Neural crest cell (in vitro differentiated cells): ENCODE measurements at regions not wholly inside any gene's neighbourhood (a gene's known extent, or its start where the extent isn't known, plus 50 kb on each side); places are given as distances from the start of the nearest gene placed in this dataset.
A peak's percentile ranks its signal among the peaks of the same experiment; 100 is the strongest.

ENCODE experiments used
- DNase-seq: peaks from one replicate; pipeline ENCODE4 v3.0.0; 2021; ENCODE audit warnings: low read depth, mixed read lengths, low spot score
- H3K27ac Mint-ChIP-seq: one replicate; pipeline ENCODE4 v1.8.0; 2021; ENCODE audit warnings: mild to moderate bottlenecking, mixed read lengths; ENCODE audit not compliant: unreplicated experiment
- H3K27me3 Mint-ChIP-seq: 2 replicates; pipeline ENCODE4 v1.8.0; 2021; ENCODE audit warnings: low read depth, mild to moderate bottlenecking, mixed read lengths
- H3K36me3 Mint-ChIP-seq: 2 replicates; pipeline ENCODE4 v1.8.0; 2021; ENCODE audit warnings: low read depth, mild to moderate bottlenecking, mixed read lengths
- H3K4me1 Mint-ChIP-seq: 2 replicates; pipeline ENCODE4 v1.8.0; 2021; ENCODE audit warnings: mixed read lengths
- H3K4me3 Mint-ChIP-seq: one replicate; pipeline ENCODE4 v1.8.0; 2021; ENCODE audit warnings: mild to moderate bottlenecking, mixed read lengths
- H3K9me3 Mint-ChIP-seq: 2 replicates; pipeline ENCODE4 v1.8.0; 2021; ENCODE audit warnings: mixed read lengths
- CTCF ChIP-seq: fragments of 200-600 bp; sonication (generic); conservative IDR thresholded peaks from 2 replicates; pipeline ENCODE4 v1.5.0; 2021; ENCODE audit warnings: antibody characterized with exemption, mild to moderate bottlenecking

GRCh38 chr9:13427587-13427986, 148.1 kb upstream of the MPDZ start:
- Mint-ChIP-seq H3K4me1 (peaks cover 21% of the 10 kb centered on the region), H3K27ac (no peak overlapping the region), H3K9me3 (no peaks in the 10 kb centered on the region), H3K36me3 (no peaks in the 10 kb centered on the region), H3K4me3 (no peak overlapping the region), H3K27me3 (no peaks in the 10 kb centered on the region)
- TF ChIP-seq CTCF, result peak; percentile 93
- peak; percentile 12 for DNase-seq

- Mint-ChIP-seq H3K27ac (peak overlapping the region; percentile 20), H3K27me3 (no peaks in the 10 kb centered on the region), H3K4me3 (no peak overlapping the region), H3K4me1 (peaks cover 23% of the 10 kb centered on the region), H3K36me3 (no peaks in the 10 kb centered on the region), H3K9me3 (no peaks in the 10 kb centered on the region)
- no peak for DNase-seq
- no peak for TF ChIP-seq CTCF
Observed at GRCh38 chr9:13426606-13427005, 147.1 kb upstream of the MPDZ start.

- no peaks in the 10 kb centered on the region for H3K36me3 Mint-ChIP-seq
- H3K9me3 Mint-ChIP-seq, result no peaks in the 10 kb centered on the region
- H3K4me1 Mint-ChIP-seq, result peaks cover 10% of the 10 kb centered on the region
- DNase-seq, result no peak
- no peak for TF ChIP-seq CTCF
- no peak overlapping the region for H3K4me3 Mint-ChIP-seq
- no peaks in the 10 kb centered on the region for H3K27me3 Mint-ChIP-seq
- H3K27ac Mint-ChIP-seq, result no peak overlapping the region
Observed at GRCh38 chr9:13424872-13425271, 145.4 kb upstream of the MPDZ start.

GRCh38 chr9:13424204-13424603, 144.7 kb upstream of the MPDZ start:
- no peak overlapping the region for H3K4me3 Mint-ChIP-seq
- H3K9me3 Mint-ChIP-seq, result no peaks in the 10 kb centered on the region
- TF ChIP-seq CTCF, result no peak
- no peaks in the 10 kb centered on the region for H3K27me3 Mint-ChIP-seq
- no peak overlapping the region for H3K27ac Mint-ChIP-seq
- peaks cover 10% of the 10 kb centered on the region for H3K4me1 Mint-ChIP-seq
- H3K36me3 Mint-ChIP-seq, result no peaks in the 10 kb centered on the region
- DNase-seq, result no peak

GRCh38 chr9:13414349-13414748, 134.9 kb upstream of the MPDZ start:
- H3K27ac Mint-ChIP-seq, result no peak overlapping the region
- H3K4me1 Mint-ChIP-seq, result no peaks in the 10 kb centered on the region
- DNase-seq, result no peak
- no peaks in the 10 kb centered on the region for H3K27me3 Mint-ChIP-seq
- no peaks in the 10 kb centered on the region for H3K36me3 Mint-ChIP-seq
- no peaks in the 10 kb centered on the region for H3K9me3 Mint-ChIP-seq
- no peak overlapping the region for H3K4me3 Mint-ChIP-seq
- no peak for TF ChIP-seq CTCF

GRCh38 chr9:13412331-13412730, 132.8 kb upstream of the MPDZ start:
- Mint-ChIP-seq H3K27me3 (no peaks in the 10 kb centered on the region), H3K36me3 (no peaks in the 10 kb centered on the region), H3K27ac (no peak overlapping the region), H3K4me3 (no peak overlapping the region), H3K9me3 (no peaks in the 10 kb centered on the region), H3K4me1 (no peaks in the 10 kb centered on the region)
- no peak for TF ChIP-seq CTCF
- DNase-seq, result no peak
